D721Med (cell line): ENCODE measurements at regions not wholly inside any gene's neighbourhood (a gene's known extent, or its start where the extent isn't known, plus 50 kb on each side); places are given as distances from the start of the nearest gene placed in this dataset.

Experiments used
- DNase-seq: peaks from one replicate; pipeline ENCODE4 v3.0.0; 2011; ENCODE audit warnings: low spot score; ENCODE audit not compliant: insufficient read length
- FAIRE-seq: peaks from 2 replicates; lab custom pipeline; 2011; peaks lifted over from hg19 to GRCh38; lab: Jason Lieb, UNC
- TF ChIP-seq, protein P1 (sequence below): IDR thresholded peaks from 2 replicates; pipeline ENCODE4 v1.5.1; 2012; ENCODE audit warnings: mild to moderate bottlenecking, control low read depth; ENCODE audit not compliant: insufficient read depth; ENCODE audit errors: missing control alignments

DNA sequence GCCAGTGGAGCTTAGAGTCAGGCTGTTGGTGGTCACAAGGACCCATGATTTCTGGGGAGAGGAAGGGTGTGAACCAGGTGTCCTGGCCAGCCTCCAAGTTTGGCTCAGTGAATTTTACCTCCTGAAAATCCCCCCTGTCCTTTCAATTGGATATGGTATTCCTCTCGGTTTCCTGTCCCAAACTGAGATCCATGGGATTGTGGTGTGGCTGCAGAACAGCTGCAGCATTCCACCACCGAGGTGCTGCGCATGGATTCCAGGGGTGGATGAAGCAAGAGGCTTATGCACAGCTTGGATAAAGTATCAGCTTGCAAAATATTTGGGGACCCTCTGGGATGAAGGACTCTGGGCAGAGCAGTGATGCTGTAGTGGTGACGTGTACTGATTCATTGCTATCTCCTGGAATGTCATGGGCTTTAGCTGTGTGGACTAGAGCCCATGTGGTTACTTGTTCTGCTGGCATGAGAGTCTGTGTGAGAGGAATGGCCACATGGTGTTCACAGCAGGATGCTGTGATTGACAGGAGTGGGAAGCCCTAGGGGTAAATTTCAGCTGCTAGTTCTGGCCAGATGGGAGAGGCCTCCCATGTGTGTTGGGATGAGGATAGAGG, 148.7 kb upstream of the SPAG17 start:
- FAIRE-seq = no peak
- TF ChIP-seq, protein P1, sequence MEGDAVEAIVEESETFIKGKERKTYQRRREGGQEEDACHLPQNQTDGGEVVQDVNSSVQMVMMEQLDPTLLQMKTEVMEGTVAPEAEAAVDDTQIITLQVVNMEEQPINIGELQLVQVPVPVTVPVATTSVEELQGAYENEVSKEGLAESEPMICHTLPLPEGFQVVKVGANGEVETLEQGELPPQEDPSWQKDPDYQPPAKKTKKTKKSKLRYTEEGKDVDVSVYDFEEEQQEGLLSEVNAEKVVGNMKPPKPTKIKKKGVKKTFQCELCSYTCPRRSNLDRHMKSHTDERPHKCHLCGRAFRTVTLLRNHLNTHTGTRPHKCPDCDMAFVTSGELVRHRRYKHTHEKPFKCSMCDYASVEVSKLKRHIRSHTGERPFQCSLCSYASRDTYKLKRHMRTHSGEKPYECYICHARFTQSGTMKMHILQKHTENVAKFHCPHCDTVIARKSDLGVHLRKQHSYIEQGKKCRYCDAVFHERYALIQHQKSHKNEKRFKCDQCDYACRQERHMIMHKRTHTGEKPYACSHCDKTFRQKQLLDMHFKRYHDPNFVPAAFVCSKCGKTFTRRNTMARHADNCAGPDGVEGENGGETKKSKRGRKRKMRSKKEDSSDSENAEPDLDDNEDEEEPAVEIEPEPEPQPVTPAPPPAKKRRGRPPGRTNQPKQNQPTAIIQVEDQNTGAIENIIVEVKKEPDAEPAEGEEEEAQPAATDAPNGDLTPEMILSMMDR = no peak
- no peak for DNase-seq

DNA sequence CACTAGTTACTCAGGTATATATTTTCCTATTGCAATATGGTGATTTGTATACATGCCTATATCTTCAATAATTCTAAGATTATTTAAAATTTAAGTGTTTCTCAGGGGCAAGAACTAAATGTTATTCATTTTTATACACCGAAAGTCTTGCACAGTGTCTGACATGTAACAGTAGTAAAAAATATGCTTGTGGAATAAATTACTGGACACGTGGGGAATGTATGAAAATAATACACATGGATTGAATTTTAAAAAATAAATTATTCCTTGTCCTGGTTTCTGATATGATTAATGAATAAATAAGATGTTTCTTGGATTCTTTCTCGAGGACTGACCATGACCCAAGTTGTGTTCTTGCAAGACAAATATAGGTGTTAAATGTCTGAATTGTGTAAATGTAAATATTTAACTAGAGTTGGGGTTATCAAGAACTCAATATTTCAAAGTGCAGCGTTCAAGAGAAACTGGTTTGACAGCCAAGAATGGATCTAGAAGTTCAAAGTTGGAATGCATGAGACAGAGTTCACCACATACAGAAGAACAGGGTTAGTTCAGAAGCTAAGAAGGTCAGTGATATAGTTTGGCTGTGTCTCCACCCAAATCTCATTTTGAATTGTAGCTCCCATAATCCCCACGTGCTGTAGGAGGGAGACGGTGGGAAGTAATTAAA, 142.1 kb upstream of the SPAG17 start:
- FAIRE-seq (no peak), DNase-seq (no peak)
- TF ChIP-seq, protein P1 = no peak

DNA sequence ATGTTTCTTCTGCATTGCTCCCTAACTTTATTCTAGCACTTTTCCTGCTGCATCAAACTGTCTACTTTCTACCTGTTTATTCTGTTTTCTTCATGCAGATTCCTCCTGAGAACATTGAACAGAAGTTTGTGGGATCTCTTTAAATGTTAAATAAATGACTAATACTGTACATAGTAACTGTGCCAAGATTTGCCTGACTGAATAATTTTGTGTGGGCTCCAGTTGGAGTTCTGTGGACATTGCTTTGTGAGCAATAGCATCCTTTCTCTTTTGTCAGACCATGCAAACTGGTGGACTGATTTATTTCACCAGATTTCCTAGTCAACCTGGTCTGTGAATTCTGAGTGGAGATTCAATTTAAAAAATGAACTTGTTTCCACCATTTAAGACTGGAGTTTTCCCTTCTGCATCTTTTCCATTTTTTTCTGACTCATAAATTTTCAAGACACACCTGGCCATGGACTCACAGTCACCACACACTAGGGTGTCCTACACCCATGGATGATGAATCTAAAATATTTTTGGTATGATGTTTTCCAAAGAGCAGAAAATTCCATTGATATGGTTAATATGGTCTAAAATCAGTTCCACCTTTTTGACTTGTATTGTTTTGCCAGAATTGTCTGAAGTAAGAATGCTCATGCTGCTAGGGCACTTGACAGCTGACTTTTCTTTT, 140.7 kb upstream of the SPAG17 start:
- DNase-seq (no peak), FAIRE-seq (no peak)
- TF ChIP-seq, protein P1 = no peak

DNA sequence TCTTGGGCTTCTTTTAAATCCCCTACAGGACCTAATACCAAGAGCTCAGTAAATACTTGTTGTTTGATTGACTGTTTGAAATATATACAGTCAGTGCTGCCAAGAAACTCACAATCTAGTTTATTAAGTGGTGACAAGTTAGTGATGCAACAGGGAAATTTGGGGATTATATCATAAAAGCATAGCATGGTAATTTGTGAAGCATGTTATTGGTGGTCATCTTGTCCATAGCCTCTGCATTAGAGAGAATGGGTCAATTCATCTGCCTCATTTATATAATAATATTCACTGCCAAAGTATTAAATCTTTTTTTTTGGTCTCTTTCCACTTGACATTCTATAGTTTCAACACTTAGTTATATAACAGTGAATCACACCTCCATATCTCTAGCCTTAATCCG, 138.2 kb upstream of the SPAG17 start:
- TF ChIP-seq, protein P1 = no peak
- FAIRE-seq = no peak
- no peak for DNase-seq

DNA sequence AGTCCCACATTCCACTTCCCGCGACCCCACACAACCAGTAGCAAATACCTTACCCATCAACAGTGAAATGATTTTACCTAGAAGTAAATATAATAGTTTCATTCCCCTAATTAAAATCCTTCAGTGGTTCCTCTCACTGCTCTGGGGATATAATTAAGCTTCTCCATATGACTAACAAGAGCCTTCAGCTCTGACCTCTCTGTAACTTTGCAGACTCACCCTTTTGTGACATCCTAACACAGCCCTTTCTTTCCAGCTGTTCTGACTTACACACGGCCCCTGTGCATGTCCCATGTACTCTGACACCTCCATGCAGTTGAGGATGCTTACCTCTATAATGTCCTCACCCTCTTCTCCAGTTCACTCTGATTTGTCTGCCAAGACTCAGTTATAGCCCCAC, 137.3 kb upstream of the SPAG17 start:
- TF ChIP-seq, protein P1 = no peak
- no peak for FAIRE-seq
- no peak for DNase-seq

DNA sequence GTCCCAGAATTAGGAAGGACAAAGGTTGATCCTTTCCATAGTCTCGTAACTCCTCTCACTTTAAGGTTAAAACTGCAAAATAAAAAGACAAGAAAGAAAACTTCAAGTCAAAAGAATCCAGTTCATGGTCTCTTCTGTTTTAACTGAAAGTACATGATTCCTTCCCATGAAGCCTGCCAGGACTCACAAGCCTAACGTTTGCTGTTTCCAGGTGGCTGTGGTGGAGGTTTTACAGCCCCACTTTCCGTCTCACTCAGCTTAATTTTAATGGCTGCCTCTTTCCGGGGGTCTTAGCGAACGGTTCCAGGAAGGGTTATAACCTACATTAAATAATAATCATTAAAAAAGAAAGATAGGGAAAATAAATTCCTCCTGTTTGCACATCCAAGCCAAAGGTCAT, 136.8 kb upstream of the SPAG17 start:
- FAIRE-seq (no peak), DNase-seq (no peak)
- TF ChIP-seq, protein P1 = no peak
